GM12878 (cell line): ENCODE measurements at regions not wholly inside any gene's neighbourhood (a gene's known extent, or its start where the extent isn't known, plus 50 kb on each side); places are given as distances from the start of the nearest gene placed in this dataset.

Source experiments
- ATAC-seq: fragments of 200-7000 bp; cut with Tn5 transposase; 3 replicates; pipeline ENCODE4 v1.9.1; 2020; ENCODE audit warnings: mild to moderate bottlenecking, moderate library complexity
- BruUV-seq: library from RNA; stranded (reverse); fragments of 400-500 nt; replicated peaks from 2 replicates; lab custom pipeline; 2021; lab: Mats Ljungman, UMichigan
- CTCF ChIA-PET: fragments of 300-600 bp; sonication (Branson Sonifier 250); formaldehyde crosslinking; extraction: SDS; loops from one replicate; lab custom pipeline; 2021; ENCODE audit warnings: inconsistent platforms; lab: Yijun Ruan, JAX
- POLR2A ChIA-PET: fragments of 350-600 bp; formaldehyde crosslinking; extraction: SDS; loops from one replicate; lab custom pipeline; 2021; ENCODE audit warnings: inconsistent platforms; lab: Charles Lee
- RAD21 ChIA-PET: fragments of 300-600 bp; sonication (Branson Sonifier 250); formaldehyde crosslinking; loops from one replicate; lab custom pipeline; 2023; ENCODE audit warnings: antibody characterized with exemption; ENCODE audit not compliant: unreplicated experiment; lab: Charles Lee
- SMC1A ChIA-PET: fragments of 300-600 bp; sonication (Branson Sonifier 250); formaldehyde crosslinking; loops from one replicate; lab custom pipeline; 2023; ENCODE audit not compliant: unreplicated experiment, uncharacterized antibody; lab: Charles Lee
- DNase-seq: peaks from one replicate; pipeline ENCODE4 v3.0.0-alpha.2; 2011; ENCODE audit warnings: low read depth, low spot score
- FAIRE-seq: peaks from 3 replicates; lab custom pipeline; 2011; peaks lifted over from hg19 to GRCh38; lab: Jason Lieb, UNC
- H2AFZ ChIP-seq: 2 replicates; pipeline ENCODE4 v1.6.0; 2011; ENCODE audit warnings: low read depth, low read length, control low read depth; ENCODE audit not compliant: control insufficient read depth
- H3K27ac ChIP-seq: 2 replicates; pipeline ENCODE4 v1.5.1; 2011; ENCODE audit warnings: control low read depth; ENCODE audit not compliant: control insufficient read depth, insufficient read depth
- H3K27me3 ChIP-seq, 2 experiments: replicated peaks in 1 of 2; 2 replicates each; pipeline versions ENCODE4 v1.6.0 to v1.6.1; 2011; ENCODE audit warnings: low read length in 1 of 2; ENCODE audit not compliant: control insufficient read depth in 2 of 2, insufficient read depth in 2 of 2
- H3K36me3 ChIP-seq, 2 experiments: 2 replicates each; pipeline ENCODE4 v1.5.1; 2011; ENCODE audit warnings: low read length in 1 of 2; ENCODE audit not compliant: control insufficient read depth in 2 of 2, insufficient read depth in 2 of 2
- H3K4me1 ChIP-seq: 2 replicates; pipeline ENCODE4 v1.6.1; 2011; ENCODE audit warnings: mild to moderate bottlenecking, low read length, moderate library complexity, mixed read lengths; ENCODE audit not compliant: control insufficient read depth, insufficient read depth
- H3K4me2 ChIP-seq: 2 replicates; pipeline ENCODE4 v1.6.0; 2011; ENCODE audit warnings: control low read depth; ENCODE audit not compliant: control insufficient read depth, insufficient read depth
- H3K4me3 ChIP-seq: fragments of 200-600 bp; sonication (generic); 2 replicates; pipeline ENCODE4 v1.5.1; 2016
- H3K79me2 ChIP-seq: 2 replicates; pipeline ENCODE4 v1.6.0; 2011; ENCODE audit warnings: low read length; ENCODE audit not compliant: control insufficient read depth, insufficient read depth
- H3K9ac ChIP-seq: 2 replicates; pipeline ENCODE4 v1.8.0; 2011; ENCODE audit warnings: low read length, control low read depth, mixed read lengths; ENCODE audit not compliant: control insufficient read depth, insufficient read depth
- H3K9me3 ChIP-seq: replicated peaks from 3 replicates; pipeline ENCODE4 v1.5.1; 2011; ENCODE audit warnings: mild to moderate bottlenecking, low read length; ENCODE audit not compliant: control insufficient read depth, insufficient read depth
- H4K20me1 ChIP-seq: 2 replicates; pipeline ENCODE4 v1.6.0; 2011; ENCODE audit not compliant: control insufficient read depth, insufficient read depth
- IKZF1 ChIP-seq: fragments of 450-650 bp; conservative IDR thresholded peaks from 2 replicates; pipeline ENCODE4 v1.6.1; 2017; ENCODE audit warnings: antibody characterized with exemption, mild to moderate bottlenecking
- IRF3 ChIP-seq: fragments of 450-650 bp; IDR thresholded peaks from 2 replicates; pipeline ENCODE4 v1.6.1; 2014; ENCODE audit warnings: mild to moderate bottlenecking
- JUND ChIP-seq: IDR thresholded peaks from 2 replicates; pipeline ENCODE4 v1.6.1; 2012; ENCODE audit warnings: low read depth, mild to moderate bottlenecking, low read length, improper control_type of control experiment, moderate library complexity
- MTA3 ChIP-seq: IDR thresholded peaks from 2 replicates; pipeline ENCODE4 v1.6.1; 2012; ENCODE audit warnings: low read length, inconsistent platforms, borderline replicate concordance
- NBN ChIP-seq: fragments of 450-650 bp; IDR thresholded peaks from 2 replicates; pipeline ENCODE4 v1.6.1; 2016
- NR2C1 ChIP-seq: fragments of 450-650 bp; IDR thresholded peaks from 2 replicates; pipeline ENCODE4 v1.6.1; 2017; ENCODE audit warnings: antibody characterized with exemption, mild to moderate bottlenecking, moderate library complexity
- NRF1 ChIP-seq: conservative IDR thresholded peaks from 2 replicates; pipeline ENCODE4 v1.6.1; 2011; ENCODE audit warnings: mild to moderate bottlenecking, low read depth, low read length, improper control_type of control experiment
- RAD51 ChIP-seq: fragments of 450-650 bp; IDR thresholded peaks from 2 replicates; pipeline ENCODE4 v1.6.1; 2016; ENCODE audit warnings: moderate library complexity, mild to moderate bottlenecking, inconsistent platforms
- SKIL ChIP-seq: fragments of 450-650 bp; IDR thresholded peaks from 2 replicates; pipeline ENCODE4 v1.6.1; 2017; ENCODE audit warnings: mild to moderate bottlenecking, low read depth, inconsistent platforms; ENCODE audit not compliant: poor library complexity, severe bottlenecking
- TCF3 ChIP-seq: IDR thresholded peaks from 2 replicates; pipeline ENCODE4 v1.6.1; 2012; ENCODE audit warnings: low read depth, mild to moderate bottlenecking, low read length, borderline replicate concordance; ENCODE audit not compliant: insufficient read depth
- ZBTB40 ChIP-seq: fragments of 450-650 bp; IDR thresholded peaks from 2 replicates; pipeline ENCODE4 v1.6.1; 2016; ENCODE audit warnings: mild to moderate bottlenecking, moderate library complexity, borderline replicate concordance
- ZNF592 ChIP-seq: fragments of 450-650 bp; IDR thresholded peaks from 2 replicates; pipeline ENCODE4 v1.6.1; 2017; ENCODE audit warnings: mild to moderate bottlenecking, moderate library complexity
- ZSCAN29 ChIP-seq: fragments of 450-650 bp; IDR thresholded peaks from 2 replicates; pipeline ENCODE4 v1.6.1; 2017; ENCODE audit warnings: mild to moderate bottlenecking, moderate library complexity
- WGBS: methylation state at CpG from one replicate; pipeline ENCODE4 v1.1.6; 2016; ENCODE audit warnings: low lambda C conversion rate; ENCODE audit not compliant: insufficient replicate concordance, insufficient coverage; ENCODE audit errors: missing lambda C conversion rate; 5-methylcytosine and 5-hydroxymethylcytosine counted together
- in situ Hi-C: fragments of 300-500 bp; cut with MboI; formaldehyde crosslinking; loops from 9 replicates; pipeline ENCODE4 v1.14.3; 2018; ENCODE audit warnings: mixed read lengths
- intact Hi-C: fragments of 100-400 bp; cut with micrococcal nuclease; formaldehyde crosslinking; loops from one replicate; pipeline ENCODE4 v1.14.2; 2022; ENCODE audit not compliant: unreplicated experiment

GRCh38 chr13:46463719-46464118 lies 76.7 kb upstream of the RUBCNL start:
- CTCF ChIA-PET, result no interaction called here
- in situ Hi-C loops (no loop called here), intact Hi-C loops (no loop called here)
- SMC1A ChIA-PET, result no interaction called here
- DNase-seq (no peak), FAIRE-seq (no peak), ATAC-seq (no peak)
- Histone ChIP-seq H3K9me3 (no peaks in the 10 kb centered on the region), H3K4me3 (no peak overlapping the region), H2AFZ (no peak overlapping the region), H3K4me1 (no peaks in the 10 kb centered on the region), H3K9ac (no peak overlapping the region), H3K27ac (no peak overlapping the region), H3K79me2 (no peaks in the 10 kb centered on the region), H3K4me2 (no peak overlapping the region), H3K36me3 (no peaks in the 10 kb centered on the region), H4K20me1 (no peaks in the 10 kb centered on the region), H3K27me3 (no peaks in the 10 kb centered on the region)
- no TSS peak for BruUV-seq
- TF ChIP-seq JUND (no peak), NRF1 (no peak), TCF3 (no peak), ZBTB40 (no peak), SKIL (no peak), IKZF1 (no peak), ZSCAN29 (no peak), IRF3 (no peak), MTA3 (no peak), NBN (no peak), RAD51 (no peak), NR2C1 (no peak), ZNF592 (no peak)
- RAD21 ChIA-PET, result no interaction called here
- POLR2A ChIA-PET, result no interaction called here
- WGBS, result 65% methylated on average over 23 of the region's 23 CpGs
